OCI-LY7 (cell line): ENCODE measurements at regions not wholly inside any gene's neighbourhood (a gene's known extent, or its start where the extent isn't known, plus 50 kb on each side); places are given as distances from the start of the nearest gene placed in this dataset.
A peak's percentile ranks its signal among the peaks of the same experiment; 100 is the strongest.

Experiments
- BruUV-seq: library from RNA; stranded (reverse); fragments of 400-500 nt; replicated peaks from 2 replicates; lab custom pipeline; 2021; lab: Mats Ljungman, UMichigan
- CTCF ChIA-PET: fragments of 300-600 bp; sonication (Branson Sonifier 250); formaldehyde crosslinking; loops from one replicate; lab custom pipeline; 2022; ENCODE audit warnings: antibody characterized with exemption; ENCODE audit not compliant: unreplicated experiment; lab: Charles Lee
- POLR2A ChIA-PET: fragments of 300-600 bp; sonication (Branson Sonifier 250); formaldehyde crosslinking; loops from one replicate; lab custom pipeline; 2022; ENCODE audit warnings: antibody characterized with exemption; lab: Charles Lee
- DNase-seq: peaks from one replicate; pipeline ENCODE4 v3.0.0-alpha.2; 2015; ENCODE audit warnings: low spot score
- H2AFZ ChIP-seq: fragments of 200-600 bp; sonication (generic), shearing (Covaris generic); 2 replicates; pipeline ENCODE4 v1.6.1; 2014; ENCODE audit warnings: mild to moderate bottlenecking, antibody characterized with exemption, low read length, moderate library complexity
- H3K27ac ChIP-seq: fragments of 200-600 bp; sonication (generic); 2 replicates; pipeline ENCODE4 v1.5.1; 2014; ENCODE audit warnings: mixed run types, low read depth, mild to moderate bottlenecking, moderate library complexity, low read length, inconsistent platforms; ENCODE audit not compliant: poor library complexity, severe bottlenecking
- H3K36me3 ChIP-seq: fragments of 200-600 bp; sonication (generic); 2 replicates; pipeline ENCODE4 v1.6.1; 2014; ENCODE audit warnings: mild to moderate bottlenecking, antibody characterized with exemption, low read length, moderate library complexity, mixed read lengths; ENCODE audit not compliant: insufficient read depth
- H3K4me1 ChIP-seq: fragments of 200-600 bp; sonication (generic); 2 replicates; pipeline ENCODE4 v1.5.1; 2014; ENCODE audit warnings: mild to moderate bottlenecking, low read length; ENCODE audit not compliant: insufficient read depth, poor library complexity, severe bottlenecking
- H3K4me2 ChIP-seq: fragments of 200-600 bp; sonication (generic); 2 replicates; pipeline ENCODE4 v1.6.1; 2014; ENCODE audit warnings: mild to moderate bottlenecking, low read length
- H3K4me3 ChIP-seq: fragments of 200-600 bp; sonication (generic); 2 replicates; pipeline ENCODE4 v1.5.1; 2014; ENCODE audit warnings: mild to moderate bottlenecking, low read depth, low read length; ENCODE audit not compliant: poor library complexity, severe bottlenecking
- H3K79me2 ChIP-seq: fragments of 200-600 bp; sonication (generic); 2 replicates; pipeline ENCODE4 v1.6.1; 2016; ENCODE audit warnings: low read depth, mild to moderate bottlenecking, low read length, moderate library complexity, mixed read lengths; ENCODE audit not compliant: insufficient read depth
- H3K9me2 ChIP-seq: fragments of 200-600 bp; sonication (generic); 2 replicates; pipeline ENCODE4 v1.6.1; 2016; ENCODE audit warnings: mild to moderate bottlenecking, low read length, mixed read lengths; ENCODE audit not compliant: insufficient read depth
- H3K9me3 ChIP-seq: fragments of 200-600 bp; sonication (generic); 2 replicates; pipeline ENCODE4 v1.6.1; 2014; ENCODE audit warnings: mild to moderate bottlenecking, mixed run types, low read length, mixed read lengths
- H4K20me1 ChIP-seq: fragments of 200-600 bp; sonication (generic); 2 replicates; pipeline ENCODE4 v1.6.1; 2014; ENCODE audit warnings: mild to moderate bottlenecking, antibody characterized with exemption, low read length, moderate library complexity, mixed read lengths; ENCODE audit not compliant: insufficient read depth
- EZH2phosphoT487 ChIP-seq: fragments of 200-600 bp; sonication (generic); IDR thresholded peaks from 2 replicates; pipeline ENCODE4 v1.6.1; 2018; ENCODE audit warnings: low read depth, borderline replicate concordance, mild to moderate bottlenecking, mixed run types, antibody characterized with exemption, low read length, moderate library complexity, mixed read lengths
- intact Hi-C: fragments of 100-400 bp; cut with micrococcal nuclease; formaldehyde crosslinking; loops from one replicate; pipeline ENCODE4 v1.10.0; 2022; ENCODE audit not compliant: unreplicated experiment
- TF ChIP-seq, protein P1 (sequence below): fragments of 200-600 bp; sonication (generic); conservative IDR thresholded peaks from 2 replicates; pipeline ENCODE4 v1.5.1; 2014; ENCODE audit warnings: mild to moderate bottlenecking, antibody characterized with exemption, low read length, moderate library complexity, mixed read lengths

DNA sequence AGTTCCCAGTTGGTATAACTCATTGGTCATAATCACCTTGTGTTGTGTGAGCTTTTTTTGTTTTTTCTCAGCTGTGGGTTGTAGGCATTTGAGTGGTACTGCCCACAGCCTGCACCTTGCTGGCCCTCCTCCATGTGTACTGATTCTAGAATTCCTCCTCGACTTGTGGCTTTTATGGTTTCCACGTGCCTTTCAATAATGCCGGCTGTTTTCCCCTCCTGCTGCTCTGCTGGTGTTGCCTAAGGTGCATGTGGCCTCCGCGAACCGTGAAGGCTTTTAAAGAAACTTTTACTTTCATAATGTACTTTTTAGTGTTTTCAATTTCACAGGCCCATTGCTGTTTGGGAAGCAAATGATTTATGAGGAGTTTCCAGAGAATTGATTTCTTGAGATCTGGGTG, 518.0 kb downstream of the REEP3 start:
- Histone ChIP-seq H3K4me2 (no peak overlapping the region), H2AFZ (no peak overlapping the region), H3K9me3 (no peaks in the 10 kb centered on the region), H4K20me1 (no peaks in the 10 kb centered on the region), H3K36me3 (no peaks in the 10 kb centered on the region), H3K9me2 (no peaks in the 10 kb centered on the region), H3K79me2 (no peaks in the 10 kb centered on the region), H3K27ac (no peak overlapping the region), H3K4me3 (no peak overlapping the region), H3K4me1 (no peaks in the 10 kb centered on the region)
- ChIA-PET CTCF (no interaction called here), POLR2A (no interaction called here)
- intact Hi-C loops, result no loop called here
- BruUV-seq, result no TSS peak
- no peak for TF ChIP-seq EZH2phosphoT487
- TF ChIP-seq, protein P1, sequence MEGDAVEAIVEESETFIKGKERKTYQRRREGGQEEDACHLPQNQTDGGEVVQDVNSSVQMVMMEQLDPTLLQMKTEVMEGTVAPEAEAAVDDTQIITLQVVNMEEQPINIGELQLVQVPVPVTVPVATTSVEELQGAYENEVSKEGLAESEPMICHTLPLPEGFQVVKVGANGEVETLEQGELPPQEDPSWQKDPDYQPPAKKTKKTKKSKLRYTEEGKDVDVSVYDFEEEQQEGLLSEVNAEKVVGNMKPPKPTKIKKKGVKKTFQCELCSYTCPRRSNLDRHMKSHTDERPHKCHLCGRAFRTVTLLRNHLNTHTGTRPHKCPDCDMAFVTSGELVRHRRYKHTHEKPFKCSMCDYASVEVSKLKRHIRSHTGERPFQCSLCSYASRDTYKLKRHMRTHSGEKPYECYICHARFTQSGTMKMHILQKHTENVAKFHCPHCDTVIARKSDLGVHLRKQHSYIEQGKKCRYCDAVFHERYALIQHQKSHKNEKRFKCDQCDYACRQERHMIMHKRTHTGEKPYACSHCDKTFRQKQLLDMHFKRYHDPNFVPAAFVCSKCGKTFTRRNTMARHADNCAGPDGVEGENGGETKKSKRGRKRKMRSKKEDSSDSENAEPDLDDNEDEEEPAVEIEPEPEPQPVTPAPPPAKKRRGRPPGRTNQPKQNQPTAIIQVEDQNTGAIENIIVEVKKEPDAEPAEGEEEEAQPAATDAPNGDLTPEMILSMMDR, result no peak
- no peak for DNase-seq

DNA sequence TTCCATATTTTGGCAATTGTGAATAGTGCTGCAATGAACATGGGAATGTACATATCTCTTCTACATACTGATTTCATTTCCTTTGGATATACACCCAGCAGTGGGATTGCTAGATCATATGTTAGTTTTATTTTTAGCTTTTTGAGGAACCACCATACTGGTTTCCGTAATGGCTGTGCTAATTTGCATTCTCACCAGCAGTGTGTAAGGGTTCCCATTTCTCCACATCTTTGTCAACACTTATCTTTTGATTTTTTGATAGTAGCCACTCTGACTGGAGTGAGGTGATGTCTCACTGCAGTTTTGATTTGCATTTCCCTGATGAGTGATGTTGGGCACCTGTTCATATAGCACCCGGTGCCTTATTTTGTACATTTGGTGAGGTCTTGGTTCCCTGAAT, 519.6 kb downstream of the REEP3 start:
- Histone ChIP-seq H3K9me3 (no peaks in the 10 kb centered on the region), H3K79me2 (no peaks in the 10 kb centered on the region), H3K4me1 (no peaks in the 10 kb centered on the region), H3K27ac (no peak overlapping the region), H2AFZ (peak overlapping the region; percentile 48; the same call in 1 of the 2 replicates), H3K9me2 (no peaks in the 10 kb centered on the region), H3K4me2 (no peak overlapping the region), H4K20me1 (no peaks in the 10 kb centered on the region), H3K4me3 (no peak overlapping the region), H3K36me3 (no peaks in the 10 kb centered on the region)
- DNase-seq, result no peak
- no TSS peak for BruUV-seq
- TF ChIP-seq, protein P1, result no peak
- no peak for TF ChIP-seq EZH2phosphoT487
- CTCF ChIA-PET, result no interaction called here
- POLR2A ChIA-PET, result no interaction called here
- intact Hi-C loops, result no loop called here

DNA sequence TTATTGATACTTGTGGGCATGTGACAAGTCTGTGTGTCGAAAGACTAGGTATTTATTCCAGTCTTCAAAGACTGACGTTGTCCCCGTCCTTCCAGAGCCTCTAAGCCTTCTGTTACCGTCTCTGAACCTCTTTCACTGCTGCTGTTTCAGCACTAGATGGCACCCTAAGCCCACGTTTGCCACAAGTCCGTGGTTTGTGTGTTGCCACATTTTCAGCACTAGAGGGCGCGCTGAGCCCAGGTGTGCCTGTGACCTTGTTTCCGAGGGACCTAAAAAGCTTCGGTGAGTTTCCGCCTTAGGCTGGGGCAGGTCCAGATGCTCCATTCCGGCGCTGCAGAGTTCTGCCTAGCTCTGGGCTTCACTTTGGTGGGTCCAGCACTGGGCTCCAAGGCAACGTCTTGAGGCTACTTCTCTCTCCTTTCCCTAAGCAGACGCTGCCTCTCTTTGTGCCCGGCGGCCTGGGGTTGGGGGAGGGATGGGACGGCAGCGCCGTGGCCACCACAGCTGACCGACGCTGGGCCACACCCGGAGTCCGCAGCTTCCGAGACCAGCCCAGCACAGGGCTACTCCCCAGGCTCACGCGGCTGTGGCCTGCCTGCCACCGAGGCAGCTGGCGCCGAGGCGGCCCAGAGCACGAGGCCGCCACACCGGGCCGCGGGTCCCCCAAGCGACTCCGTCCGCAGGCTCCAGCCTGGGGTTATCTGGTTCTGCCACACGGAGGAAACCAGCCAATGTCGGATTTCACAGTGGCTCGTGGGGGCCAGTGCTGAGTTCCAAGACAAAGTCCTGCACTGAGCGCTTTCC, 520.2 kb downstream of the REEP3 start:
- no peak overlapping the region for H3K27ac ChIP-seq
- H3K4me2 ChIP-seq, result no peak overlapping the region
- POLR2A ChIA-PET, result no interaction called here
- CTCF ChIA-PET, result no interaction called here
- H4K20me1 ChIP-seq, result no peaks in the 10 kb centered on the region
- TF ChIP-seq, protein P1, result peak; percentile 99
- TF ChIP-seq EZH2phosphoT487, result no peak
- no peaks in the 10 kb centered on the region for H3K9me3 ChIP-seq
- no TSS peak for BruUV-seq
- no peaks in the 10 kb centered on the region for H3K4me1 ChIP-seq
- no peaks in the 10 kb centered on the region for H3K36me3 ChIP-seq
- no peaks in the 10 kb centered on the region for H3K9me2 ChIP-seq
- DNase-seq, result peak; percentile 78
- intact Hi-C loops, result no loop called here
- no peak overlapping the region for H3K4me3 ChIP-seq
- H3K79me2 ChIP-seq, result no peaks in the 10 kb centered on the region
- H2AFZ ChIP-seq, result peak overlapping the region; percentile 48; the same call in 1 of the 2 replicates
